ENCODE measurements at regions not wholly inside any gene's neighbourhood (a gene's known extent, or its start where the extent isn't known, plus 50 kb on each side); places are given as distances from the start of the nearest gene placed in this dataset.

GRCh38 chr4:3641501-3641900 is 109.3 kb upstream of the LRPAP1 start:
- TF ChIP-seq, protein P1, sequence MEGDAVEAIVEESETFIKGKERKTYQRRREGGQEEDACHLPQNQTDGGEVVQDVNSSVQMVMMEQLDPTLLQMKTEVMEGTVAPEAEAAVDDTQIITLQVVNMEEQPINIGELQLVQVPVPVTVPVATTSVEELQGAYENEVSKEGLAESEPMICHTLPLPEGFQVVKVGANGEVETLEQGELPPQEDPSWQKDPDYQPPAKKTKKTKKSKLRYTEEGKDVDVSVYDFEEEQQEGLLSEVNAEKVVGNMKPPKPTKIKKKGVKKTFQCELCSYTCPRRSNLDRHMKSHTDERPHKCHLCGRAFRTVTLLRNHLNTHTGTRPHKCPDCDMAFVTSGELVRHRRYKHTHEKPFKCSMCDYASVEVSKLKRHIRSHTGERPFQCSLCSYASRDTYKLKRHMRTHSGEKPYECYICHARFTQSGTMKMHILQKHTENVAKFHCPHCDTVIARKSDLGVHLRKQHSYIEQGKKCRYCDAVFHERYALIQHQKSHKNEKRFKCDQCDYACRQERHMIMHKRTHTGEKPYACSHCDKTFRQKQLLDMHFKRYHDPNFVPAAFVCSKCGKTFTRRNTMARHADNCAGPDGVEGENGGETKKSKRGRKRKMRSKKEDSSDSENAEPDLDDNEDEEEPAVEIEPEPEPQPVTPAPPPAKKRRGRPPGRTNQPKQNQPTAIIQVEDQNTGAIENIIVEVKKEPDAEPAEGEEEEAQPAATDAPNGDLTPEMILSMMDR (IDR thresholded peaks at IDR 0.05), result no peak
- no peak for TF ChIP-seq ZFX (IDR thresholded peaks at IDR 0.05; ENCODE audit: borderline replicate concordance)
